CD1c-positive myeloid dendritic cell (primary cell): ENCODE measurements at regions not wholly inside any gene's neighbourhood (a gene's known extent, or its start where the extent isn't known, plus 50 kb on each side); places are given as distances from the start of the nearest gene placed in this dataset.
A peak's percentile ranks its signal among the peaks of the same experiment; 100 is the strongest.

ENCODE experiments used
- DNase-seq: peaks from one replicate; pipeline ENCODE4 v3.0.0-alpha.2; 2016; ENCODE audit errors: extremely low spot score

GRCh38 chr7:84328571-84328970, 134.0 kb upstream of the SEMA3A start:
- no peak for DNase-seq

- no peak for DNase-seq
These were observed 129.6 kb upstream of the SEMA3A start for GRCh38 chr7:84324136-84324630.

- DNase-seq: no peak
These were observed 122.9 kb upstream of the SEMA3A start for GRCh38 chr7:84317536-84317935.

GRCh38 chr7:84314263-84314662, 119.7 kb upstream of the SEMA3A start:
- no peak for DNase-seq

GRCh38 chr7:84304407-84304806, 109.8 kb upstream of the SEMA3A start:
- DNase-seq: no peak

- DNase-seq: no peak
These were observed 108.4 kb upstream of the SEMA3A start for GRCh38 chr7:84302949-84303348.

GRCh38 chr7:84297616-84298015, 103.0 kb upstream of the SEMA3A start:
- no peak for DNase-seq

- DNase-seq: no peak
These were observed 100.4 kb upstream of the SEMA3A start for GRCh38 chr7:84294847-84295455.

GRCh38 chr7:84294391-84294790, 99.8 kb upstream of the SEMA3A start:
- no peak for DNase-seq

- no peak for DNase-seq
These were observed 97.2 kb upstream of the SEMA3A start for GRCh38 chr7:84291756-84292155.

GRCh38 chr7:84283798-84284197, 89.2 kb upstream of the SEMA3A start:
- no peak for DNase-seq

GRCh38 chr7:84281518-84281917, 86.9 kb upstream of the SEMA3A start:
- DNase-seq: no peak

- no peak for DNase-seq
These were observed 83.1 kb upstream of the SEMA3A start for GRCh38 chr7:84277628-84278224.

GRCh38 chr7:84274029-84274638, 79.5 kb upstream of the SEMA3A start:
- no peak for DNase-seq

GRCh38 chr7:84271543-84271942, 77.0 kb upstream of the SEMA3A start:
- peak; percentile 51 for DNase-seq

- no peak for DNase-seq
These were observed 69.8 kb upstream of the SEMA3A start for GRCh38 chr7:84264396-84264795.

- DNase-seq: no peak
These were observed 68.5 kb upstream of the SEMA3A start for GRCh38 chr7:84263106-84263505.

- DNase-seq: no peak
These were observed 66.9 kb upstream of the SEMA3A start for GRCh38 chr7:84261509-84261908.

- no peak for DNase-seq
These were observed 64.0 kb upstream of the SEMA3A start for GRCh38 chr7:84258628-84259027.

- no peak for DNase-seq
These were observed 62.0 kb upstream of the SEMA3A start for GRCh38 chr7:84256571-84256971.

GRCh38 chr7:84251277-84251781, 56.7 kb upstream of the SEMA3A start:
- peak; percentile 50 for DNase-seq

GRCh38 chr7:84250452-84250851, 55.9 kb upstream of the SEMA3A start:
- no peak for DNase-seq

GRCh38 chr7:84249656-84250055, 55.1 kb upstream of the SEMA3A start:
- DNase-seq: peak; percentile 68
